DMS153 (cell line): ENCODE measurements at regions not wholly inside any gene's neighbourhood (a gene's known extent, or its start where the extent isn't known, plus 50 kb on each side); places are given as distances from the start of the nearest gene placed in this dataset.

ENCODE experiments used
- DNase-seq: peaks from one replicate; lab custom pipeline; 2025; lab: John Stamatoyannopoulos, UW

DNA sequence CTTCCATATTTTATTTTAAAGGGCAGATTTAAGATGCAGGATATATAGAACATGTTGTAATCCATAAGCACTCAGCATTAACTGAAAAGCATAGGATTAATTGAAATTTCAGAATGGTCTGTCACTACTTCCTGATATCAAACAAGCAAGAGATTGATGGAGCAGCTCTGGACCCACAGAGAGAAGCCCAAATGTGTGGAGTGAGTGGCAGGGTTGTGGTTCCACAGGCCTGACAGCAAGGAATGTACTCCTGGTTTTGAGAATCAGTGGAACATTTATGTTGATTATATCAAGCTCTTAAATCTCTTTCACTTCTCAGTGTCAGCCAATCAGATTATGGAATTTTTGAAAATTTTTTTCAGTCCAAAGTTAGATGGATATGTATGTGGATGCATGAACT is 267.6 kb upstream of the PRICKLE1 start:
- DNase-seq, result no peak

DNA sequence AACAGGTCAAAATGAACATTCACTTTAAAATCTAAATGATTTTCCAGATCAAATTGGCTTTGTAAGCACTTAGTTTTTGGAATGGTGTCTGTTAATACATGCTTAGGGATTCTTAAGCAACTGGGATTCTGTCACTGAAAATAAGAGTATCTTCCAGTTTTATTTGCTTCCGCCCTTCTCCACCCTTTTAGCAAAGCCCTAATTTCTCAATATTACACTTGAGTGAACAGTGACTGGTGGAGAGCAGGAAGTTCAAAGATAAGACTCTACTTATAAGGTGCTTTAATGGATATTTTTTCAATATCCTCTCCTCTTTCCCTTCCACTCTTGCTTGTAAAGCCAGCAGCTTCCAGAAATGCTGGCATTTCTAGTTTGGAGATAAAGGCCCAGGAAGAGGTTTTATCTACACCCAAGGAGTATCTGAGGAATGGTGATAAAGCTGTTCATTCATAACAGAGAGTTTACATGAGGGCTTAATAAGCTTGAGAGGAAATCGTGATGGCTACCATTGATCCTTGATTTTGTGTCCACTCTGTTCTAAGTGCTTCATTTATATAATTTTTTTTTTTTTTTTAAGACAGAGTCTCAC is 265.9 kb upstream of the PRICKLE1 start:
- no peak for DNase-seq

GRCh38 chr12:42854826-42855225 is 265.3 kb upstream of the PRICKLE1 start:
- no peak for DNase-seq

GRCh38 chr12:42854208-42854607 is 264.7 kb upstream of the PRICKLE1 start:
- DNase-seq, result no peak

- DNase-seq, result no peak
Observed at GRCh38 chr12:42853370-42854140, 264.0 kb upstream of the PRICKLE1 start.

DNA sequence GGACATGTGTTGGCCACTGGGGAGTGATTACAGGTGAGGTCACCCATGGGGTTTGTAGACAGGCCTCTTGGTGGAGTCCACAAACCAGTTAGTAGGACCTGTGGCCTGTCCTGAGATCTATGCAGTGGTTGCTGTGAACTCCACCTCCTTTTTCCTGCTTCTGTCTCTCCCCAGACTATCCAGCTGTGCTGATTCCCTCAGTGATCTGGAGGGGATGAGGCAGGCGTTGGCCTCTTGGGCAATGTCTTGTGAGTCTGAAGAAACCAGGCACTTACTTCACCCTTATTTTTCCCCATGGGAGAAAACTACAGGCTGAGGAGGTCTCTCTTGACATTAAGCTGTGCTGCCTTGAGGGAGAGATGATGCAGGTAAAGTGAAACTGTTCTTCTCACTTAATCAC is 257.2 kb upstream of the PRICKLE1 start:
- DNase-seq, result no peak

- no peak for DNase-seq
Observed at GRCh38 chr12:42834062-42834461, 244.5 kb upstream of the PRICKLE1 start.

DNA sequence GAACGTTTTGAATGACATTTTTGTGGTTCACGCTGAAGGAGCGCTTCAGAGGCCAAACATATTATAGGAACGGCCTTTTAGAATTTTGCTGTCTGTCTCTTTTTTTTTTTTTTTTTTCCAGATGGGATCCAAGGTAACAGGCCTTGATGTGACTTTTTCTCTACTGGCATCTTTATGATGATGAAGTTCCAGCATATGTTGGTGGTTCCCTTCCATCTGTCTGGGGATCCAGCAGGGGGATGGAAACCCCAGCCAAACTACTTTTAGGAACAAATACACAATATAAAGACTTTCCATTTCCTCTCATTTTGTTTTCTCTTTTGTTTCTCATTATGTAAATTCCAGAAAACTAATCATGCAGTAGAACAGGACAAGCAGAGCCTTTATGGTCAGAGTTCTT is 239.3 kb upstream of the PRICKLE1 start:
- DNase-seq, result no peak

DNA sequence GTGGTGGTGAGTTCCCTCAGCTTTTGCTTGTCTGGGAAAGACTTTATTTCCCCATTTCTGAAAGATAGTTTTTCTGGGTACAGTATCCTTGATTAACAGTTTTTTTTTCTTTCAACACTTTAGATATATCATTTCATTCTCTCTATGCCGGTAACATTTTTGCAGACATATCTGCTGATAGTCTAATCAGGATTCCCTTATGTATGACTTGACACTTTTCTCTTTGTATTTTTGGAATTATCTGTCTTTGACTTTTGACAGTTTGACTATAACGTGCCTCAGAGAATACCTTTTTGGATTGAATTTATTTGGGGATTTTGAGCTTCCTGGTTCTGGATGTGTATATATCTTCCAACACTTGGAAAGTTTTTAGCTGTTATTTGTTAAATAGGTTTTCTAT is 234.8 kb upstream of the PRICKLE1 start:
- no peak for DNase-seq

DNA sequence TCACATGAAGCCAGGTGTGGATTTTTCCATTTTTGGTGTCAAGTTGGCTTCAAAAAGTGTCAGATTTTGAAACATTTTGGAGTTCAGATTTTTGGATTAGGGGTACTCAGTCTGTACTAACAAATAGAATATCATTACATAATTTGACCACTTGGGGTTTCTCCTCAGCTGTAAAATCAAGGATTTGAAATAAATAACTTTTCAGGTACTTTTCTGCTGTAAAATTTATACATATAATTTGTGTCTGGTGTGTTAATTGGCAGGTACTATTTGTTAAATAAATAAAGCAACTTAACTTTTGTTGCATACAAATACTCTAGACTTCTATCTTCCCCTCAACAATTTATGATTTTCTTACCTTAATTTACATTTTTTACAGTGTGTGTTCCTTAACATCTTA is 234.1 kb upstream of the PRICKLE1 start:
- no peak for DNase-seq

- DNase-seq, result no peak
Observed at GRCh38 chr12:42819846-42820245, 230.3 kb upstream of the PRICKLE1 start.

GRCh38 chr12:42815068-42815467 is 225.5 kb upstream of the PRICKLE1 start:
- no peak for DNase-seq

DNA sequence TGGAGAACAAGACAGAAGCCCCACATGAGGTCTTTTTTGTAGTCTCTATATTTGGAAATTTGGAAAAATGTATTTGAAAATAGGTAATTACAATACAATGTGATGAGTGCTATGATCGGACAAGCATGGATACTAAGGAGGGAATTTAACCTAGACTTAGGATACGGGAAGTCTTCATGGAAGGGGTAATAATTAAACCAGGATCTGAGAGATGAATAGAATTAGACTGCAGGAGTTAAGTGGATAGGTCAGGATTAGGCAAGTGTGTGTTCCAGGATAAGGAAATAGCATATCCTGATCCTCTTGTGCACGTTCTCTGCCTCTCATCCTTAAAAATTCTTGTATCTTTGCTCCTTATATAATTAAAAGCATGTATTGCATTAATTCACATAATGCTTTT is 223.3 kb upstream of the PRICKLE1 start:
- DNase-seq, result no peak

GRCh38 chr12:42812086-42812485 is 222.5 kb upstream of the PRICKLE1 start:
- DNase-seq, result no peak

DNA sequence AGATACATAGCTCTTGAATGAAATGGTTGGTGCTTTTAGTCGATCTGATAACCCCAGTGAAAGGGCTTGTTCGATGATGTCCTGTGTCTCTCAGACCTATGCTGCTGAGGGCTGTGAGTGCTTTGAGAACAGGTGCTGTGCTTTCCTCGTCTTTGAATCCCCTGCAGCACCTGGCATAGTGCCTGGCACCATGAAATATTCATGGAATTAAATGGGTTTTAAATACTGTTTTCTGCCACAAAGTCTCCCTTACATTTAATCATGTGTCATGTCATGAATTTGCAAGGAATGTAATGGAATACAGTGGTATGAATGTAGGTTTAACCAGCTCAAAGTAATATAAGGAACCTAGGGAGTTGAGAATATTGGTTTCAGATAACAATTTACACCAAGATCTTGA is 220.5 kb upstream of the PRICKLE1 start:
- DNase-seq, result no peak

- no peak for DNase-seq
Observed at GRCh38 chr12:42809226-42809625, 219.7 kb upstream of the PRICKLE1 start.

DNA sequence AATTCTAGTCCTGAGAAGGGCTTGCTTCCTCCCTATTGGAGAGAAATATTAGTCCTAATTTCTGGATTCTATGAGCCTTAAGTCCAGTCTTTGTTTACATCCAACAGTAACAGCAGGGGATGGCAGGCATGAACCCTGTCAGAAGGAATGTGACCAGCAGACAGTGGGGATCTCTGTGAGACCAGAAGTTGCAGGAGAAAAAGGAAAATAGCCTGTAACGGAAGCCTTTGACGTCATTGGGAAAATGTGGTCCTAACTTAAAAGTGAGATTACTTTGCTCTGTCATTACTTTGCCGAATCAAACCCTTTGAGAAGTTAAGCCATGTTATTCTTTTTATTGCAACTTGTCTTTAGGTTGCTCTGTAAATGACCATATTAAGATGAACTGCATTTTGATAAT is 218.2 kb upstream of the PRICKLE1 start:
- DNase-seq, result no peak

- no peak for DNase-seq
Observed at GRCh38 chr12:42807251-42807650, 217.7 kb upstream of the PRICKLE1 start.

DNA sequence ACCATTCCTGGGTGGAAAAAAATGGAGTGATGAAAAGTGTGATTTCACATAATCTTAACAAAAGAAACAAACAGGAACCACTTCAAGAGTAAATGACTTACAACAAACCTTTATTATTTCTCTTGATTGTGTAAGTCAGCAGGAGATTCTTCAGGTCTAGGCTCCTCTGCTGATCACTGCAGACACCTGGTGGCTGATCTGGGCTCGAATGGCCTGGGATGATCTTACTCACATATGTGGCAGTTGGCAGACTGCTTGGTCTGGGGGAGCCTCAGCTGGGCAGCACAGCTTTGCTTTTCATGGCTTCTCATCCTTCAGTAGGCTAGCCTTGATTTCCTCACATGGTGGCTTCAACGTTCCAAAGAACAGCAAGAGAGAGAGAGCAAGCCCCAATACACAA is 215.4 kb upstream of the PRICKLE1 start:
- DNase-seq, result no peak

GRCh38 chr12:42802785-42803189 is 213.2 kb upstream of the PRICKLE1 start:
- DNase-seq, result no peak

DNA sequence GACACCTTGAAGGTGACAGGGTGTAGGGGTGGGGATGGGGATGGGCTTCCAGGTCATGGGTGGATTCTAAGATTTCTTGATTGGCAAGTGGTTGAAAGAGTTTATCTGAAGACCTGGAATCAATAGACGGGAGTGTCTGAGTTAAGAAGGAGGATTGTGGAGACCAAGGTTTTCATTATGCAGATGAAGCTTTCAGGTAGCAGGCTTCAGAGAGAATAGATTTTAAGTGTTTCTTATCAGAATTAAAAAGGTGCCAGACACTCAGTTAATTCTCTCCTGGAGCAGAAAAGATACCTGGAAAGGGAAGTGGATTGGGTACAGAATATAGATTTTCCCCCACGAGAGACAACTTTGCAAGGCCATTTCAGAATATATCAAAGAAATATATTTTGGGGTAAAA is 211.7 kb upstream of the PRICKLE1 start:
- DNase-seq, result no peak

DNA sequence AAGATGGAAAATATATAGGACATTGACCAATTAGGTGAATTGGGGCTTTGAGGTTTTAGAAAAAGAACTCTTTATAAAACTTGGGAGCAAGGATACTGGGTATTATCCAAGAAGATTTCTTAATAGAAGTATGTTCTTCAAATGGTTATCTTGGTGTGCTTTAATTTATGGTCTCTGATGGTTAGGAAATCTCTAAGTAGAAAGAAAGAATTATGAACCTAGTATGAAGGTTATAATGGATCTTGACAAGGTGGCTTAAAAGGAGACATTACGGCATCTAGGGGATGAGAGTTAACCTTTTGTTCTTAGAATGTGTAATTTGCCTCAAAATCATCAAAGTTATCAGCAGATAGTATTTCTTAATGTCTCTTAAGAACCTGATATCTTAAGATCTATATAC is 210.4 kb upstream of the PRICKLE1 start:
- no peak for DNase-seq

- no peak for DNase-seq
Observed at GRCh38 chr12:42798811-42799438, 209.4 kb upstream of the PRICKLE1 start.

DNA sequence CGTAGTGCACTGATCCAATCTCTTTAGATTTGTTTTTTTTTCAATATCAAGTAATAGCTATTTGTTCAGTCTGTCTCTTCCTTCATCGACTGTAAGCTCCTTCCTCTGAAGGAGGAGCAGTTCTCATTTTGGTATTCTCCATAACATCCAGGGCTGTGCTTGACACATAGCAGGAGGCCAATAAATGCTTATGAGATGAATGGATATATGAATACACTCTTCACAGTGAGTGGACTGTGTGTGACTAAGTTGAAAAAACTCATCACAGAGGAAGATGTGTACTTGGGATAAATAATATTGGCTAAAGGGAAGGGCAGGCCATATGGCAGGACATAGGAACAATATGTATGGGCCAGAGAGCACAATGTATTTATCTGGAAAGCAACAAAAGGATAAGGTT is 205.3 kb upstream of the PRICKLE1 start:
- no peak for DNase-seq
